ENCODE measurements at regions not wholly inside any gene's neighbourhood (a gene's known extent, or its start where the extent isn't known, plus 50 kb on each side); places are given as distances from the start of the nearest gene placed in this dataset.

- no peak for DNase-seq
Measured at GRCh38 chr1:30310966-30311742, 412.2 kb downstream of the MATN1 start.

DNA sequence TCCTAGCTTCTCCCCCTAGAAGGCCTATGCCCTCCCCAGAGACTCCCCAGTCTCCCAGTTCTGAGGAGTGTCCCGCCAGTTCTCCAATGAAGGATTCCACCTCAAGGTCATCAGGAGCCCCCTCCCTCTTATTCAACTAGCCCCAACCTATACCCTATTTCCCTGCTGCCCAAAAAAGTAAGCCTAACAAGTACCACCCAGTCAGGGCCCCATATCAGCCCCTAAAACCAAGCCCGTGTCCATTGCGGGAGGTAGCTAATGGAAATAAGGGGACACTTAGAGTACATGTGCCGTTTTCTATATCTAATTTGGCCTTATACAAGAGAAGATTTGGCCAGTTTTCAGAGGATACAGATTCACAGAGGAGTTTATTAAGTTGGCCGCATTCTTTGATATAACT is 416.2 kb downstream of the MATN1 start:
- DNase-seq = no peak

GRCh38 chr1:30305519-30305918 is 417.9 kb downstream of the MATN1 start:
- DNase-seq = no peak

DNA sequence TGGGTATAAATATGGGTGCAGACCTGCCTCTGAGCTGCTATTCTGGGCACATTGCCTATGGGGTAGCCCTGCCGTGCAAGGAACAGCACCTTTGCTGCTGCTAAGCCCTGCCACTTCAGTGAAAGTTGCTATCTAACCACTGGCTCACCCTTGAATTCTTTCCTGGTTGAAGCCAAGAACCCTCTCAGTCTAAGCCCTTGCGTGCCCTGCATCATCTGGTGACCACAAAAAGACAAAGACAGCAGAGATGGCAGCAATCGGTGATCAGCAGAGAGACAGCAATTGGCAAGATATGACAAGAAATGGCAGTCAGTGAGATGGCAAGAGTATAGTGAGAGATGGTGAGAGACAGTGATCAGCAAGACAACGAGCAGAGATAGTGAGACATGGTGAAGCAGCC is 418.3 kb downstream of the MATN1 start:
- no peak for DNase-seq

DNA sequence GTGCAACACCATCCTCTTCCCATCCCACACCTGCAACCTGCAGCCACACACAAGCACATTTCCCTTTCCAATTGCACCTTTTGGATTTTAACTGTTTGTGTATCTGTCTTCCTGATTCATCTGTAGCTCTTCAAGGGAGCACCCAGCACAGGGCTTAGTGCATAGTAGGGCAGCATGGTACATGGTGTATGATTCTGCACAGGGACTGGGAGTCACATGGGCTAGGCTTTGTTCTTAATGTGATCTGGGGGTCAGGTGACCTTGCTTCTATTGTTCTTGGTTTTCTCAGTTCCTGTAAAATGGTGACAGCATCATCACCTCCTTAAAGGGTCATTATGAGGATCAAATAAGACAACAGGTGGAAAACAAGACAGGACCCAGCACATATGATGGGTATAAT is 419.3 kb downstream of the MATN1 start:
- DNase-seq = no peak

- no peak for DNase-seq
Measured at GRCh38 chr1:30303387-30303786, 420.0 kb downstream of the MATN1 start.

GRCh38 chr1:30302858-30303257 is 420.5 kb downstream of the MATN1 start:
- DNase-seq = no peak

- no peak for DNase-seq
Measured at GRCh38 chr1:30300669-30301068, 422.7 kb downstream of the MATN1 start.

DNA sequence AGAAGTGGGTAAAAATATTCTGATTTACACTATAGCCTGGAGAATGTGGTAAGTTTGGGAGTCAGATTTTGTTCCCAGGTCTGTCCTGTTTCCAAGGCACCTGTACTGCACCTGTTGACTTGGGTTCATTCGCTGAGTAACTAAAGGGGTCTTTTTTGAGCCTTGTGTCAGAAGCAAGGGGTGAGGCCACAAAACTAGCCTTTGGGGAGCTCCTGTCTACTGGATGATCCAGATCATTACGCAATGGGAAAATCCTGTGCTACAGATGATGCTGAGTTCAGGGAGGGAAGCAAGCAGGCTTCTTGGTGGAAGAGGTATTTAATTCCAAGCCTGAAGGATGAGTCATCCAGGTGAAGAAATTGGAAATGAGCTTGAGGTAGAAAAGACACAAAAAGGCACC is 424.0 kb downstream of the MATN1 start:
- no peak for DNase-seq

DNA sequence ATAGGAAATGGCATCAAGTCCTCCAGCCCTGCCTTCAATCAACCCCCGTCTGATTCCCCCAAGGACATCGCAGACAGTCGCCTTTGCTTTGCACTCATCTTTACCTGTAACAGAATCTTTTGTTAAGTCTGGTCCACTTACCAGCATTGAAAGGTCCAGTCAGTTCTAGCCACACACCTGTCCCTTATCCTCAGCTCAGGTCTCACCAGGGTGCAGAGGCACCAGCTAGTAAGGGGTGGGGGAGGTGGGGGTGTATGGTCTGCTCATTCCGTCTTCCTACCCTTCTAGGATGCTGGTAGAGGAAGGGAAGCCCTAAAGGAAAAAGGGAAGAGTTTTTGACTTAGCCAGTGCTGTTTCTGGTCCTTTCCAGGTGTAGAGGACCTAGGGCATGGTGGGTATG is 427.7 kb downstream of the MATN1 start:
- no peak for DNase-seq

GRCh38 chr1:30295266-30295665 is 428.1 kb downstream of the MATN1 start:
- DNase-seq = no peak

- DNase-seq = no peak
Measured at GRCh38 chr1:30294508-30294907, 428.9 kb downstream of the MATN1 start.

DNA sequence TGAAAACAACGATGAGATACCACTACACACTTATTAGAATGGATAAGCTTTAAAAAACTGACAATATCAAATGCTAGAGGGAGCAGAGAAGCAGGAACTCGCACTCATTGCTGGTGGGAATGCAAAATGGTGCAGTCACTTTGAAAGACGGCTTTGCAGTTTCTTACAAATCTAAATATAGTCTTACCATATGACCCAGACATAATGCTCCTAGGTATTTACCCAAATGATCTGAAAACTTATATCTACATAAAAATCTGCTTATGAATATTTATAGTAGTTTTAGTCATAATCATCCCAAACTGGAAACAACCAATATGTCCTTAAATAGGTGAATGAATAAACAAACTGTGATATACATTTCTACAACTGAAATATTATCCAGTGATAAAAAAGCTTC is 430.9 kb downstream of the MATN1 start:
- DNase-seq = no peak

DNA sequence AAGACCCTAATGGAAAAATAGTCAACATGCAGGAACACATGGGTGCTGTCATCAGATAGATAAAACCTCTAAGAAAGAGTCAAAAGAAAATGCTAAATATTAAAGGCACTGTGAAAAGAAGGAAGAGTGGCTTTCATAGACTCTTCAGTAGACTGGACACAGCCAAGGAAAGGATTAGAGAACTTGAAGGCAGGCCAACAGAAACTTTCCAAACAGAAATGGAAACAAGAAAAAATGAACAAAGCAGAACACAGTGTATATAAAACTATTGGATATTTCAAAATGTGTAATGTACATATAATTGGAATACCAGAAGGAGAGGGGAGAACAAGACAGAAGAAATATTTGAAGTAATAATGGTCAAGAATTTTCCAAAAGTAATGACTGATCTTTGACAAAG is 431.9 kb downstream of the MATN1 start:
- no peak for DNase-seq

GRCh38 chr1:30290581-30290980 is 432.8 kb downstream of the MATN1 start:
- DNase-seq = no peak

DNA sequence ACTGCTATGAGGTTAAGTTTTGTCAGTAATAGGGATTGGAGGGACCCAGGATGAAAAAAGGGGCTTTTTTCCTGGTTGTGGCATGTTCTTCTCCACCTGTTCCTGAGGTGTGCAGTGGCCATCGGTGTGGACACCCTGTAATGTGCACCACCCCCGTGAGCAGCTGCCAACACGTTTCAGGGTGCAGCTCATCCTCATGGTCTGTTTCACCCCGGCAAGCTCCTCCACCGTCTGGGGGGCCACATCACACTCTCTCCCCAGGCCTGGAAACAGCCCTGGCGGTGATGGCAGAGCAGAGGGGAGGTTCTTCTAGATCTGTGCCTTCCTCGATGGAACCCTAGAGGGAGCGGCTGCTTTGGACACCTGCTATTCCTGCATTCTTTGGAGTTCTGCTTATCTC is 435.4 kb downstream of the MATN1 start:
- DNase-seq = no peak

- no peak for DNase-seq
Measured at GRCh38 chr1:30286988-30287839, 436.2 kb downstream of the MATN1 start.

DNA sequence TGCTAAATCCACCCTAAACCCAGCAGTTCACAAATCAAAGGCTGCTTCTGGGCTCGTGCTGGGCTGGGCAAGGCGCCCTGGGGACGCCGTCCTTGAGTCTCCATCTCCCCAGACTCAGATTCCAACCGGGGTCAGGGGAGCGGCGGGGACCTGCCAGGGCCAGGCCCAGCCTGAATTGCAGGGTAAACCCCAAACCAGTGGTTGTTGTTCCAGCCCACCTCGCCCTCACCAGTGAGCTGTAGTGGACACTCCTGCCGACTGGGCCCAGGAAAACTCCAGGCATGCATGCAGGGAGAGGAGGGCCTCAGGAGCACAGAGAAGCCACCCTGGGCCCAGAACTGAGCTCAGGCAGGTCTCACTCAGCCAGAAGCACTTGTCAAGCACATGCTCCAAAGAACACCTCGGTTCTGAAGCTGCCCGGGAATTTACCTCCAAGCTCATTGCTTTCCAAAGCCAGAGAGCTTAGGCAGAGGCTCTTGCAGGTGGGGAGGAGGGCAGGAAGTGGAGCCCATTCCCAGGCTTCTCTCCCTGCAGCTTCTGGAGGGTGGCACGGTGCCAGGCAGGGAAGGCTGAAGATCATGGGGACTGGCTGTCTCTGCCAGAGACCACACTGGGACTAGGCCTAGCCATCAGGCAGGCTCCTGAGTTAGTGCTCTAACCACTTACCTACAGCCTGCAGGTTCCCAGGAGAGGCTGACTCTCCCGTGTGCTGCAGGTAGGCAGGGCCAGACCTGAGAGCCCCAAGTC is 437.0 kb downstream of the MATN1 start:
- no peak for DNase-seq

- no peak for DNase-seq
Measured at GRCh38 chr1:30285501-30285932, 437.9 kb downstream of the MATN1 start.

GRCh38 chr1:30284728-30285475 is 438.5 kb downstream of the MATN1 start:
- no peak for DNase-seq

DNA sequence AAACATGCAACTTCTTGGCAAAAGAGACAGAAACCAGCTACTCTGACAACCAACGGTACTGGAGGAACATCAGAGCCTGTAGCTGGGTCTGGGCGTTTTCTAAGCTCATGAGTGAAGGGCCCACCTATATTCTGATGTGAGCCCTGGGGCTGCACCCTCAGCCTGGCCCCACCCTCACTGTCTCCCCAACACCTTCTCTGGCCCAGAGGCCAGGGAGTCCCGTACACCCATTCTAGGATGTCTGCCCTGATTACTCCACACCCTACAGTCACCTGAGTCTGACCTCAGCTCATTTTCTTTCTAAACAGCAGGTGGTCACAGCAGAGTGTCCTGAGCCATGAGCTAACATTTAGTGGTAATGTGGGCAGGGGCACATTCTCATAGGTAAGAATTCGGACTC is 439.2 kb downstream of the MATN1 start:
- DNase-seq = no peak

DNA sequence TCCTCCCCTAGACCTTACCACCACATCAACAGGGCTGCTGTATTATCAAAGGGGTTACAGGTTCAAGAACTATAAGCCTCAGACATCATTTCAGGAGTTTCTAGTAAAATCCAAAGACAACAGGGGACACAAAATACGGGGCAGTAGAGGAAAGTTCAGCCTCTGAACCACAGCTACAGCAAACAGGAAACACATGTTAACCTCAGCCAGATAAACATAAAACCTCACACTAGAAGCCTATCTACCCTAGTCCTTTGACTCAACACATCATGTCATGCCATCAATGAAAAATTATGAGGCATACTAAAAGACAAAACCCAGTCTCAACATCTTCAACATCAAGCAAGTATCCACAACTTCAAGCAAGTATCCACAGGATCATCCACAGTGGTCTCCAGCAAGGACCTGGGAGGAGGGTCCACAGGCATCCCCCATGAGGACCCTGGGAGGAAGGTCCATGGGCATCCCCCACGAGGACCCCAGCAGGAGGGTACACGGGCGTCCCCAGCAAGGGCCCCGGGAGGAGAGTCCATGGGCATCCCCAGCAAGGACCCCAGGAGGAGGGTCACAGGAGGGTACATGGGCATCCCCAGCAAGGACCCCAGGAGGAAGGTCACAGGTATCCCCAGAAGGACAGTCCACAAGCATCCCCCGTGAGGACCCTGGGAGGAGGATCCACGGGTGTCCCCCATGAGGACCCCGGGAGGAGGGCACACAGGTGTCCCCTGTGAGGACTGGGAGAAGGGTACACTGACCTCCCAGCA is 440.0 kb downstream of the MATN1 start:
- peak; percentile 22 for DNase-seq
